HT-29 (cell line): ENCODE measurements at regions not wholly inside any gene's neighbourhood (a gene's known extent, or its start where the extent isn't known, plus 50 kb on each side); places are given as distances from the start of the nearest gene placed in this dataset.
"Not testable (repeated sequence)": the region's sequence is repeated elsewhere in the genome, so short reads cannot be mapped to it uniquely, and the experiment has no call there.

Experiments used
- DNase-seq: peaks from one replicate; pipeline ENCODE4 v3.0.0-alpha.2; 2015; ENCODE audit warnings: low spot score

GRCh38 chr18:11464129-11464528, 145.3 kb upstream of the SLC35G4 start:
- DNase-seq = no peak

DNA sequence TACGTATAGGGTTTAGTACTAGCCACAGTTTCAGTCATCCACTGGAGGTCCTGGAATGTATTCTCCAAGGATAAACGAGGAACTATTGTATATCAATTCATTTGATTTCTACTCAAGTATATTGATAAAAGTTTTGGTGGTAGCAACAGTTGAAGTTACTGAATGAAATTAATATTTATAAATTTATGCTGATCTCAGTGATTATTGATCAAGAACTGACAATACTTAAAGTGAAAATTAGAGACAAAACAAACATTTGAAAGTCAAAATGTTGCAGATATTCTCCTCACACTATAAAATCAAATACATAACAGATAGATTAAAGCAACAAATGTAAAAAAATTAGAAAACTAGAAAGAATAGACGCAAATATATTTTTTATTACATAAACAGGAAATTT, 150.9 kb upstream of the SLC35G4 start:
- no peak for DNase-seq

- not testable (repeated sequence) for DNase-seq
Measured at GRCh38 chr18:11457853-11458252, 151.5 kb upstream of the SLC35G4 start.

DNA sequence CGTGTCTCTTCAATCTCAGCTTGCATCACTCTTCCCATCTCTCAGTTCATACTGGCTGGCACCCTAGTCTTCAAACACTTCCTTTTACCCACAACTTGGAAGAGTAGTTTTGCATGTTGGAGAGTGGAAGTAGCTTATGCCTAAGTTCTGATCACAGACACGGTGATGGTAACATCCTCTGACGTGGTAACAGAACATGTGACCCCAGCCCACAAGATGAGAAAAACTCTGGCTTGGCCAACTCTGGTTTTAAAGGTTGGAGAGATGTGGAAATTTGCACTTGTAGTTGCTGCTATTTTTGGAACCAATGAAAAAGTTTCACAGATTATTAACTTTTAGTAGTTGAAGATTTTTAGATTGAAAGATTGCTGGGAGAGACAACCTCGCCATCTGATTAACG, 155.4 kb upstream of the SLC35G4 start:
- no peak for DNase-seq

GRCh38 chr18:11444169-11444568, 165.2 kb upstream of the SLC35G4 start:
- DNase-seq = not testable (repeated sequence)

GRCh38 chr18:11437046-11437445, 172.3 kb upstream of the SLC35G4 start:
- DNase-seq = no peak

DNA sequence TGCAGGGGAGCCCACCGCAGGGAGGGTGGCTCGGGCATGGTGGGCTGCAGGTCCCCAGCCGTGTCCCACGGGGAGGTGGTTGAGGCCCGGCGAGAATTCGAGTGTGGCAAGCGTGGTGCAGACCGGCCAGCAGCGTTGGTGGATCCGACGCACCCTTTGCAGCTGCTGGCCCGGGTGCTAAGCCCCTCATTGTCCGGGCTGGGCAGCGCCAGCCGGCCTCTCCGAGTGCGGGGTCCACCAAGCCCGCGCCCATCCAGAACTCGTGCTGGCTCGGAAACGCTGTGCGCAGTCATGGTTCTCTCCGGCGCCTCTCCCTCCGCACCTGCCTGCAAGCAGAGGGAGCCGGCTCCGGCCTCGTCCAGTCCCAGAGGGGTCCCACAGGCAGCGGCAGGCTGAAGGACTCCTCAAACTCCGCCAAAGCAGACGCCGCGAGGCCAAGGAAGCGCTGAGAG, 177.0 kb upstream of the SLC35G4 start:
- no peak for DNase-seq

- no peak for DNase-seq
Measured at GRCh38 chr18:11429876-11430275, 179.5 kb upstream of the SLC35G4 start.

- DNase-seq = no peak
Measured at GRCh38 chr18:11425211-11425610, 184.2 kb upstream of the SLC35G4 start.

GRCh38 chr18:11419338-11419737, 190.1 kb upstream of the SLC35G4 start:
- DNase-seq = no peak

DNA sequence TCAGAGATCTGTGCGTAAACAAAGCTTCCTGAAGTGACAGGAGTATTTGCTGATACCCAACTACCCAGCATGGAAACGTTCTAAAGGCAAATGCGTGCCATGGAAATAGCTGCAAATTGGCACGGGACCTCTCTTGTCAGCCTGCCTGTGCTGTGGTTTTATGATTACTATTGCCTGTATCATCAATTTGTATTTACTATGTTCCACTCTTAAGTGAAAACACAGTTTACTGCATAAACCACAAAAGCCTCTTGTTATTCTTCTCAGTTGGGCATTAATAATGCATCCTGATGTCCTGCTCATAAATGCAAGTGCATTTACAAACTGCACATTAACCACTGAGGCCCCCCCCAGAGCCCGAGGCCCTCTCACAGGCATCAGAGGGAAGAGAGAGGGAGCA, 196.6 kb upstream of the SLC35G4 start:
- DNase-seq = no peak

GRCh38 chr18:11411048-11411447, 198.3 kb upstream of the SLC35G4 start:
- DNase-seq = no peak

DNA sequence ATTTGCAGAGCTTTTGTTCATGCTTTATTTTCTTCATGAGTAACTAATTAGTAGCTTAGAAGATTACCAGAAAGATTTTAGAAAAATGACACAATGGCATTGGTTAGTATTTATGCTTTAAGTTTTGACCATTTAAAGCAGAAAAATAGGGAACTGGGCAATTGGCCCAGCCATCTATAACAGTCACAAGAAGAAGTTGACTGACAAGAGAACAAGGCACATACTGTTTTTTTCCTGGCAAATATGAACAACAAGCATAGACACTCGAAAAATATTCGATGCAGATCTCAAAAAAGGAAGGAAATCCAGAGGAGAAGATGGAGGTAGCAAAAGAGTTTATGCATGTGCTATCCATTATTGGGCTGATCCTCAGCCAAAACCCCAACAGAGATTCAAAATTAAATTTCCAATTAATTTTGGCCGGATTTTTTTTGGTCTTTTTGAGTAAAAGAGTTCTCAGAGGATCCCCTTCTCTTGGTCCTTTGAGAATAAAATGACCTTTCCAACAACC, 200.8 kb upstream of the SLC35G4 start:
- DNase-seq = no peak

- no peak for DNase-seq
Measured at GRCh38 chr18:11407940-11408339, 201.5 kb upstream of the SLC35G4 start.

DNA sequence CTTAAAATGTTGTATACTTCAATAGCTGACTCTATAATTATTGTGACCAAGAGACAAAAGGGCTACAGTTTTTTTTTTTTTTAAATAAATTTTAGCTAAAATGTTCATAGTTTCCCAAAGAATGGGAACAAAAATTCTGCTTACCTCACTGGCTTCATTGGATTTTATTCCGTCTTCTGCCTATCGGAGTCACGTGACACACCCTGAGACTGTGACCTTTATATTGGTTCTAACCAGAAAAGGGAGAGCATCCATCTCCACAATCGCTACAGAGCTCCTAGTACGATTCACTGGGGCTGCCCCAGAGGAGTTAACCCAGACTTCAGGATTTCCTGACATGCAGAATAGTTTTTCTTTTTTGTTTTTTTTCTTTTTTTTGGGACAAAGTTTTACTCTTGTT, 203.6 kb upstream of the SLC35G4 start:
- no peak for DNase-seq

DNA sequence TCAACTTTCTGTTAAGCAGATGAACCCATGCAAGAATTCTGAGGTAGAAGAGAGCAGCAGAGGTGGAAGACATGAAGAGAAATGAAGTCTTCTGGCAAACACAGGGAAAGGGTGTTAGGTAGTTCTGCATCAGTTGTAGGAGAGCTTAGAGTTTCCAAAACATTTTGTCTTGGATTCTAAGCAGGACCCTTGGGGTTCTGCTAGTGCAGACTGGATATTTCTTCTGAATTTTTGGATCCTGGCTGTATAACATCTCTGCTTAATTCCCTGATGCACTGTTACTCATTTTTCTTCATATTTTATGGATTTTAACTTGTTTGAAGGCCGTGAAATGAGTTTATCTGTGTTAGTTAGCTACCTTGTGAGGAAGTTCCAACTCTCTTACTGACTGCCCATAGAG, 208.7 kb upstream of the SLC35G4 start:
- no peak for DNase-seq

GRCh38 chr18:11398625-11399024, 210.8 kb upstream of the SLC35G4 start:
- DNase-seq = peak; percentile 34

DNA sequence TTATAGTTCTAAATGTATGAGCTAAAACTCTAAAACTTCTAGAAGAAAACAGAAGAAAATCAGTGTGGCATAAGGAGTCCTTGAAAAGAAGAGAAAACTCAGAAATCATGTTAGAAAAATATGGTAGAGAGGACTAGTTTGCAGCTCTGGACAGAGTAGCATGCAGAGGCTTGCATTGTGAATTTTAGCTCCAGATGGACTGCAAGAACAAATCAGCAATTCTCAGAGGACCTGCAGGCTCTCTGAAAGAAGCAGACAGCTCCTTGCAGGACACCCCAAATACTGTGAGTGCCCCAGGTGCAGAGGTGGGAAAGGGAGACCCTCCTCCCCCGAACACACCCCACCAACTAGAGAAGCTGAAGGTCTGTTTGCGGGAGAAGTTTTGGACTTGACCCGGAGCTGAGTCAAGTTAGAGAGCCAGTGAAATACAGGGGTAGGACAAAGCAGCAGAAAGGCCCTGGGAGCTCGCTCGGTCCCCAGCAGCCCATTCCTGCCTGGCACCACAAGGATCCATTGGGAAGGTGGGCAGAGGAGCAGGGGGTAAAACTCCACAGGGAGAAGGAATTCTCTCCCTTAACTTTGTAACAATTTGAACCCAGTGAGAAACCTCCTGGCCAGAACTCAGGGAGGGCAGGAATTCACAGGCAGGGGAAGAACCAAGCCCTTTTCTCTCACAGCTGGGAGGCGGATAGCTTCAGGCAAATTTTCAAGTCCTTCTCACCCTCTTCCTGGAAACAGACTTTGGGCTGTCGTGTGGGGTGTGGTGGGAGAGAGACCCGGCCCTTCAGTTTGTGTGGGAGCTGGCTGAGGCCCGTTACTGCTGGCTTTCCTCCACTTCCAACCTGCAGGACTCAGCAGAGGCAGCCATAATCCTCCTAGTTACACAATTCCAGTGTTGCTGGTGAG, 216.2 kb upstream of the SLC35G4 start:
- no peak for DNase-seq

- DNase-seq = peak; percentile 22
Measured at GRCh38 chr18:11392292-11392691, 217.1 kb upstream of the SLC35G4 start.

DNA sequence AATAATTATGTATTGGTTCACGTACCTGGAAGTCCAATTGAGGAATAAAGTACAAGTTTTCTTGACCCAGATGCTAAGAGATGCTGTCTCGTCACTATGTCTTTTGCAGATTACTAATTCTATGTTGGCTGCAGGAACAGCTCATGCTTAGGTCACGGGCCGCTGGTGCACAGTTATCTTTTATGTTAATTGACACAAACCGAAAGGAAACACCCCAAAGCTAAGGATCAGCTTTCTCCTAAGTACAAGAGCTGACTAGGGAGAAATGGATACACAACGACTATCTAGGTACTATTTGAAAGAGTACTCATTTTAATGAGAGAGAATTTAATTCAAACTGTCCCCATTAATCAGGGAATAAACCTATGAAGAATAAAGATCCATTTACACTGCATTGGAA, 217.7 kb upstream of the SLC35G4 start:
- no peak for DNase-seq

GRCh38 chr18:11388755-11389680, 220.4 kb upstream of the SLC35G4 start:
- DNase-seq = no peak

- DNase-seq = peak; percentile 94
Measured at GRCh38 chr18:11387880-11388279, 221.5 kb upstream of the SLC35G4 start.
